ENCODE measurements at regions not wholly inside any gene's neighbourhood (a gene's known extent, or its start where the extent isn't known, plus 50 kb on each side); places are given as distances from the start of the nearest gene placed in this dataset.

GRCh38 chr7:125773113-125773785 lies 843.6 kb upstream of the POT1 start:
- Histone ChIP-seq H3K4me1 (replicated peaks; ENCODE audit: insufficient read depth) (no peaks in the 10 kb centered on the region), H3K4me2 (no peak overlapping the region), H3K9me2 (ENCODE audit: insufficient read depth) (no peaks in the 10 kb centered on the region), H3K79me2 (ENCODE audit: low read depth) (no peaks in the 10 kb centered on the region), H4K20me1 (ENCODE audit: insufficient read depth) (no peaks in the 10 kb centered on the region), H2AFZ (no peak overlapping the region; the same call in 1 of the 2 replicates), H3K36me3 (ENCODE audit: low read depth) (no peaks in the 10 kb centered on the region), H3K27ac (no peak overlapping the region), H3K27me3 (ENCODE audit: insufficient read depth, low read depth) (no peaks in the 10 kb centered on the region), H3K4me3 (no peak overlapping the region), H3F3A (ENCODE audit: insufficient read depth, low read depth) (no peaks in the 10 kb centered on the region), H3K9me3 (ENCODE audit: insufficient read depth, low read depth) (no peaks in the 10 kb centered on the region)
- DNase-seq, result no peak
- POLR2A ChIA-PET (ENCODE audit: unreplicated experiment), result no interaction called here
- CTCF ChIA-PET, result no interaction called here
- intact Hi-C loops (cut with micrococcal nuclease; ENCODE audit: unreplicated experiment), result no loop called here
- no TSS peak for BruUV-seq (replicated peaks)
- no peak for TF ChIP-seq EZH2 (IDR thresholded peaks at IDR 0.05; ENCODE audit: low read depth)
- TF ChIP-seq CTCF (conservative IDR thresholded peaks at IDR 0.05), result no peak

GRCh38 chr7:125747966-125748365 lies 818.3 kb upstream of the POT1 start:
- H3K79me2 ChIP-seq (ENCODE audit: low read depth), result no peaks in the 10 kb centered on the region
- H3K27me3 ChIP-seq (ENCODE audit: insufficient read depth, low read depth), result no peaks in the 10 kb centered on the region
- no peaks in the 10 kb centered on the region for H3K36me3 ChIP-seq (ENCODE audit: low read depth)
- no peak overlapping the region for H2AFZ ChIP-seq
- intact Hi-C loops (cut with micrococcal nuclease; ENCODE audit: unreplicated experiment), result no loop called here
- ChIA-PET CTCF (no interaction called here), POLR2A (ENCODE audit: unreplicated experiment) (no interaction called here)
- H3F3A ChIP-seq (ENCODE audit: insufficient read depth, low read depth), result no peaks in the 10 kb centered on the region
- H3K9me2 ChIP-seq (ENCODE audit: insufficient read depth), result no peaks in the 10 kb centered on the region
- no peak overlapping the region for H3K4me3 ChIP-seq
- H3K4me2 ChIP-seq, result no peak overlapping the region
- no peak for DNase-seq
- H3K4me1 ChIP-seq (replicated peaks; ENCODE audit: insufficient read depth), result no peaks in the 10 kb centered on the region
- no peak overlapping the region for H3K27ac ChIP-seq
- TF ChIP-seq CTCF (conservative IDR thresholded peaks at IDR 0.05) (no peak), EZH2 (IDR thresholded peaks at IDR 0.05; ENCODE audit: low read depth) (no peak)
- no peaks in the 10 kb centered on the region for H3K9me3 ChIP-seq (ENCODE audit: insufficient read depth, low read depth)
- H4K20me1 ChIP-seq (ENCODE audit: insufficient read depth), result no peaks in the 10 kb centered on the region
- no TSS peak for BruUV-seq (replicated peaks)

GRCh38 chr7:125746510-125746909 lies 816.9 kb upstream of the POT1 start:
- CTCF ChIA-PET, result no interaction called here
- H3K9me3 ChIP-seq (ENCODE audit: insufficient read depth, low read depth), result no peaks in the 10 kb centered on the region
- H3K4me1 ChIP-seq (replicated peaks; ENCODE audit: insufficient read depth), result no peaks in the 10 kb centered on the region
- POLR2A ChIA-PET (ENCODE audit: unreplicated experiment), result no interaction called here
- no peak overlapping the region for H3K4me3 ChIP-seq
- H2AFZ ChIP-seq, result no peak overlapping the region
- H3K79me2 ChIP-seq (ENCODE audit: low read depth), result no peaks in the 10 kb centered on the region
- no peak for TF ChIP-seq CTCF (conservative IDR thresholded peaks at IDR 0.05)
- TF ChIP-seq EZH2 (IDR thresholded peaks at IDR 0.05; ENCODE audit: low read depth), result no peak
- no peak overlapping the region for H3K4me2 ChIP-seq
- intact Hi-C loops (cut with micrococcal nuclease; ENCODE audit: unreplicated experiment), result no loop called here
- no peaks in the 10 kb centered on the region for H3K9me2 ChIP-seq (ENCODE audit: insufficient read depth)
- no TSS peak for BruUV-seq (replicated peaks)
- H4K20me1 ChIP-seq (ENCODE audit: insufficient read depth), result no peaks in the 10 kb centered on the region
- H3K27me3 ChIP-seq (ENCODE audit: insufficient read depth, low read depth), result no peaks in the 10 kb centered on the region
- no peak overlapping the region for H3K27ac ChIP-seq
- H3F3A ChIP-seq (ENCODE audit: insufficient read depth, low read depth), result no peaks in the 10 kb centered on the region
- H3K36me3 ChIP-seq (ENCODE audit: low read depth), result no peaks in the 10 kb centered on the region
- DNase-seq, result no peak
